SJCRH30 (cell line): ENCODE measurements at regions not wholly inside any gene's neighbourhood (a gene's known extent, or its start where the extent isn't known, plus 50 kb on each side); places are given as distances from the start of the nearest gene placed in this dataset.

ENCODE experiments used
- DNase-seq, 2 experiments: peaks; one replicate each; pipeline ENCODE4 v3.0.0-alpha.2; 2015 to 2020
- H3K27ac ChIP-seq: fragments of 250-450 bp; sonication (Bioruptor Pico); 2 replicates; pipeline ENCODE4 v1.5.1; 2020; ENCODE audit warnings: mild to moderate bottlenecking, moderate library complexity
- H3K27me3 ChIP-seq: fragments of 250-450 bp; sonication (Bioruptor Pico); 2 replicates; pipeline ENCODE4 v1.5.1; 2020; ENCODE audit warnings: mild to moderate bottlenecking, moderate library complexity
- H3K36me3 ChIP-seq: fragments of 250-450 bp; sonication (Bioruptor Pico); 2 replicates; pipeline ENCODE4 v1.5.1; 2020; ENCODE audit warnings: mild to moderate bottlenecking, moderate library complexity
- H3K4me1 ChIP-seq: fragments of 250-450 bp; sonication (Bioruptor Pico); 2 replicates; pipeline ENCODE4 v1.5.1; 2020; ENCODE audit warnings: mild to moderate bottlenecking, moderate library complexity
- H3K4me3 ChIP-seq: fragments of 250-450 bp; sonication (Bioruptor Pico); 2 replicates; pipeline ENCODE4 v1.5.1; 2020; ENCODE audit warnings: mild to moderate bottlenecking, moderate library complexity
- H3K9me3 ChIP-seq: fragments of 250-450 bp; sonication (Bioruptor Pico); replicated peaks from 2 replicates; pipeline ENCODE4 v1.5.1; 2020; ENCODE audit warnings: mild to moderate bottlenecking, moderate library complexity

- Histone ChIP-seq H3K27ac (no peak overlapping the region), H3K36me3 (no peaks in the 10 kb centered on the region), H3K27me3 (peaks cover 11% of the 10 kb centered on the region; the same call in 1 of the 2 replicates), H3K4me1 (no peaks in the 10 kb centered on the region), H3K4me3 (no peak overlapping the region), H3K9me3 (0 out of 2 replicates have a peak, but pooled peaks cover 6% of the 10 kb centered on the region)
- peak; percentile 64 to 84 for DNase-seq
Measured at GRCh38 chr15:98311566-98312188, 336.7 kb upstream of the IGF1R start.

DNA sequence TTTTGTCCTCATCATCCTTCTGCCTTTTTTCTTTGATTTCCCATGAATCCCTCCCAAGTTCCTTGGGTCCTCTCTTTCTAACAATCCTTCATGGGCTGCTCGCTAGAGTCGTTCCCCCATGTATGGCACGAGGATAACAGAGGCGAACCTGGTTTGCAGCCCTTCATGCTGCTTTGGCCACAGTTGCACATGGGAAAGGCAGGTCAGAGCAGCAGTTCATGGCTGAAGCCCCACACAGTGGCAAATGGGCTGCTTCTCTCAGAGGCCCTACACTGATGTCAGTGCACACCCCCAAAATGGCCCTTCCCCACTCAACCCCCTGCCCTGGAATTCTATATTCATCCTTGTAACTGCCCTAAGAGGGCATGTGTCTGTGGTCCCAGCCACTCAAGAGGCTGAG, 335.4 kb upstream of the IGF1R start:
- no peaks in the 10 kb centered on the region for H3K36me3 ChIP-seq
- no peak overlapping the region for H3K4me3 ChIP-seq
- H3K27me3 ChIP-seq, result peaks cover 14% of the 10 kb centered on the region
- H3K4me1 ChIP-seq, result no peaks in the 10 kb centered on the region
- no peak for DNase-seq
- no peak overlapping the region for H3K27ac ChIP-seq
- H3K9me3 ChIP-seq, result 0 out of 2 replicates have a peak, but pooled peaks cover 6% of the 10 kb centered on the region

DNA sequence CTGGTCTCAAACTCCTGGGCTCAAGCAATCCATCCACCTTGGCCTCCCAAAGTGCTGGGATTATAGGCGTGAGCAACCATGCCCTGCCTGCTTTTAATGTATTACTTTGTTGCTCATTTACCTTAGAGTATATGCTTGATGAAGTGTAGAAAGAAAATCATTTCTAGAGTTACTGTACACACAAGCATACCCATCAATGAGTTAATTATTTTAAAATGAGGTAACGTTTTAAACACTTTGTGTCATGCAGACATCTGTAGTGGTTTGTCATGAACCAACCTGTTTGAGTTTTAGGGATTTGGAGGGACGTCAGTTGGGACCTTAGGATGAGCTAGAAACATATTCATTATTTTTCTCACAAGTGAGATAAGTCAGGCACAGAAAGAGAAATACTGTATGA, 332.4 kb upstream of the IGF1R start:
- DNase-seq, result no peak
- H3K4me1 ChIP-seq, result no peaks in the 10 kb centered on the region
- H3K27ac ChIP-seq, result no peak overlapping the region
- no peaks in the 10 kb centered on the region for H3K36me3 ChIP-seq
- peaks cover 7% of the 10 kb centered on the region for H3K27me3 ChIP-seq
- no peaks in the 10 kb centered on the region for H3K9me3 ChIP-seq
- no peak overlapping the region for H3K4me3 ChIP-seq

DNA sequence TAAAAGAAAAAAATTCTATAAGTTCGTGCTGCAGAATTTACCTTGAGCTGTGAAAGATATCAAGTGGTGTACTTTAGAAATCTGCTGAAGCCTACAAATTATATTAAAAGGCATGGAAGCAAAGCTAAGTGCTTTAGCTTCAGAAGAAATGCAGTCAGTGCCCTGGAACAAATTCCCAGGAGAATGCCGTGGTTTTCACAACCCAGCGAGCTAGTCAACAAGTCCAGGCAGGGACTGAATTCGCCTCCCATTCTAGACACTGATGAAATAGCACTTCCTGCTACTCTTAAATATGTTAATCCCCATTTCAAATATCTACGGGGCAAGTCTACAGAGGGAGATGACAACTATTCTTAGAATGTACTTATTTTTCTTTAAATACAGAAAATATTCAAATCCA, 326.4 kb upstream of the IGF1R start:
- H3K27ac ChIP-seq, result no peak overlapping the region
- H3K4me3 ChIP-seq, result no peak overlapping the region
- H3K36me3 ChIP-seq, result no peaks in the 10 kb centered on the region
- no peaks in the 10 kb centered on the region for H3K4me1 ChIP-seq
- no peaks in the 10 kb centered on the region for H3K9me3 ChIP-seq
- peak; percentile 13 to 35 for DNase-seq
- peaks cover 7% of the 10 kb centered on the region for H3K27me3 ChIP-seq

- H3K27me3 ChIP-seq, result peaks cover 2% of the 10 kb centered on the region
- DNase-seq, result no peak
- H3K9me3 ChIP-seq, result no peaks in the 10 kb centered on the region
- H3K4me1 ChIP-seq, result no peaks in the 10 kb centered on the region
- no peak overlapping the region for H3K27ac ChIP-seq
- H3K4me3 ChIP-seq, result no peak overlapping the region
- no peaks in the 10 kb centered on the region for H3K36me3 ChIP-seq
Measured at GRCh38 chr15:98322581-98322980, 325.8 kb upstream of the IGF1R start.

GRCh38 chr15:98324341-98324970, 323.9 kb upstream of the IGF1R start:
- no peak overlapping the region for H3K4me3 ChIP-seq
- H3K4me1 ChIP-seq, result no peaks in the 10 kb centered on the region
- no peak overlapping the region for H3K27ac ChIP-seq
- H3K9me3 ChIP-seq, result no peaks in the 10 kb centered on the region
- H3K27me3 ChIP-seq, result no peaks in the 10 kb centered on the region
- no peaks in the 10 kb centered on the region for H3K36me3 ChIP-seq
- no peak for DNase-seq

- no peak for DNase-seq
- Histone ChIP-seq H3K36me3 (no peaks in the 10 kb centered on the region), H3K4me1 (no peaks in the 10 kb centered on the region), H3K27ac (no peak overlapping the region), H3K9me3 (no peaks in the 10 kb centered on the region), H3K27me3 (no peaks in the 10 kb centered on the region), H3K4me3 (no peak overlapping the region)
Measured at GRCh38 chr15:98326804-98327203, 321.5 kb upstream of the IGF1R start.

DNA sequence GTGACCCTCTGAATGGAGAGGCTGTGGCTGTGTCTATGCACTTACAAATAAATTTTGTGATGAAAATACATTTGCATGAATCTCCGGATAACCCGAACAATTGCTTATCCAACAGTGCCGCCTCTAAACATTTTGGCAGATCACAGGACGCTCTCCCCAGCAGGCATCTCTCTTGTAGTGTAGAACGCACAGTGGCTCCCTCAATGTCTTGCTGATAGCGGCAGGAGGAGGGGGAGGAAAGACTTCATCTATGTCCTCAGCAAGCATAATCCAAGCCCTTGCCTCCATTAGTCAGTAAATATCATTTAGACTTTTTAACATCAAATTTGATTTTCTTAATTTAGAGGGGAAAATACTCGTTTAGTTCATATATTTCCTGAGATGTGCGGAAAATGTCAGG, 318.1 kb upstream of the IGF1R start:
- H3K27ac ChIP-seq, result no peak overlapping the region
- H3K36me3 ChIP-seq, result no peaks in the 10 kb centered on the region
- DNase-seq, result no peak
- no peak overlapping the region for H3K4me3 ChIP-seq
- H3K9me3 ChIP-seq, result no peaks in the 10 kb centered on the region
- no peaks in the 10 kb centered on the region for H3K27me3 ChIP-seq
- H3K4me1 ChIP-seq, result no peaks in the 10 kb centered on the region

GRCh38 chr15:98330692-98331435, 317.5 kb upstream of the IGF1R start:
- H3K9me3 ChIP-seq, result no peaks in the 10 kb centered on the region
- no peaks in the 10 kb centered on the region for H3K27me3 ChIP-seq
- no peak overlapping the region for H3K4me3 ChIP-seq
- H3K4me1 ChIP-seq, result no peaks in the 10 kb centered on the region
- H3K36me3 ChIP-seq, result no peaks in the 10 kb centered on the region
- DNase-seq, result no peak
- no peak overlapping the region for H3K27ac ChIP-seq

- no peak overlapping the region for H3K4me3 ChIP-seq
- DNase-seq, result no peak
- no peaks in the 10 kb centered on the region for H3K36me3 ChIP-seq
- no peaks in the 10 kb centered on the region for H3K4me1 ChIP-seq
- no peaks in the 10 kb centered on the region for H3K9me3 ChIP-seq
- H3K27ac ChIP-seq, result no peak overlapping the region
- no peaks in the 10 kb centered on the region for H3K27me3 ChIP-seq
Measured at GRCh38 chr15:98331676-98332075, 316.7 kb upstream of the IGF1R start.

GRCh38 chr15:98333251-98333650, 315.1 kb upstream of the IGF1R start:
- no peak for DNase-seq
- Histone ChIP-seq H3K27me3 (peaks cover 5% of the 10 kb centered on the region; the same call in 1 of the 2 replicates), H3K9me3 (no peaks in the 10 kb centered on the region), H3K36me3 (no peaks in the 10 kb centered on the region), H3K27ac (no peak overlapping the region), H3K4me3 (no peak overlapping the region), H3K4me1 (no peaks in the 10 kb centered on the region)

GRCh38 chr15:98342911-98343310, 305.4 kb upstream of the IGF1R start:
- DNase-seq, result no peak
- Histone ChIP-seq H3K4me3 (no peak overlapping the region), H3K4me1 (no peaks in the 10 kb centered on the region), H3K9me3 (no peaks in the 10 kb centered on the region), H3K36me3 (no peaks in the 10 kb centered on the region), H3K27ac (no peak overlapping the region), H3K27me3 (no peaks in the 10 kb centered on the region)

DNA sequence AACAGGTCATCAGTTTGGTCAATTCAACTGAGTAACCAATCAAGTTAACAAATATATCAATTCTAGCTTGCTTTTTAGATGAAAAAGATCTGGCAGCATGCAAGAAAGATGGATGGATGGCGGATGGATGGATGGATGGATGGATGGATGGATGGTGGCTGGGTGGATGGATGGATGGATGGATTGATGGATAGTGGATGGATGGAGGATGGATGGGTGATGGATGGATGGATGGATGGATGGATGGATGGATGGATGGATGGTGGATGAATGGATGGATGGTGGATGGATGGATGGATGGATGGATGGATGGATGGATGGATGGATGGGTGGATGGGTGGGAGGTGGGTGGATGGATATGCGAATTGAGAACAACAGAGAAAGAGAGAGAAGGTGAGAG, 303.7 kb upstream of the IGF1R start:
- H3K36me3 ChIP-seq, result no peaks in the 10 kb centered on the region
- H3K9me3 ChIP-seq, result no peaks in the 10 kb centered on the region
- H3K4me3 ChIP-seq, result no peak overlapping the region
- H3K4me1 ChIP-seq, result no peaks in the 10 kb centered on the region
- DNase-seq, result no peak
- H3K27me3 ChIP-seq, result no peaks in the 10 kb centered on the region
- H3K27ac ChIP-seq, result no peak overlapping the region

DNA sequence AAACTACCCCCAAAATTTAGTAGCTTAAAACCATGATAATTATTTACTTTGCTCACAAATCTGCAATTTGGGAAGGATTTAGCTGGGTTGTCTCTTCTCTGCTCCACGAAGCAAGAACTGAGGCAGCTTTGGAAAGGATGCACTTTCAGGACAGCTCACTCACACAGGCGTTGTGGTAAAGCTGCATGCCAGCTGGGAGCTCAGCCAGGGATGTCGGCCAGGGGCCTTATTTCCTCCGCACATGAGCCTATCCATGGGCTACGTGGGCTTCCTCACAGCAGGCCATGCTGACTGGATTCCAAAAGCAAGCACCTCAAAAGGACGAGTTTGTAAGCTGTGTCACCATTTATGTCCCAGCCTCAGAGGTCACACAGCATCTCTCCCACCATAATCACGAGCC, 301.3 kb upstream of the IGF1R start:
- no peak for DNase-seq
- Histone ChIP-seq H3K9me3 (no peaks in the 10 kb centered on the region), H3K4me1 (no peaks in the 10 kb centered on the region), H3K27me3 (no peaks in the 10 kb centered on the region), H3K36me3 (no peaks in the 10 kb centered on the region), H3K4me3 (no peak overlapping the region), H3K27ac (no peak overlapping the region)

GRCh38 chr15:98347866-98348265, 300.5 kb upstream of the IGF1R start:
- Histone ChIP-seq H3K9me3 (no peaks in the 10 kb centered on the region), H3K27ac (no peak overlapping the region), H3K4me3 (no peak overlapping the region), H3K27me3 (no peaks in the 10 kb centered on the region), H3K36me3 (no peaks in the 10 kb centered on the region), H3K4me1 (no peaks in the 10 kb centered on the region)
- DNase-seq, result no peak
